ENCODE measurements at regions not wholly inside any gene's neighbourhood (a gene's known extent, or its start where the extent isn't known, plus 50 kb on each side); places are given as distances from the start of the nearest gene placed in this dataset.

- no peaks in the 10 kb centered on the region for H3K4me1 Mint-ChIP-seq
- no peak overlapping the region for H3K4me3 Mint-ChIP-seq
- H3K9me3 Mint-ChIP-seq: peaks cover 5% of the 10 kb centered on the region
- H3K36me3 Mint-ChIP-seq (ENCODE audit: low read depth): no peaks in the 10 kb centered on the region
- no peak for TF ChIP-seq CTCF (conservative IDR thresholded peaks at IDR 0.05)
- no peak for DNase-seq (ENCODE audit: low read depth, low spot score)
- peaks cover 6% of the 10 kb centered on the region for H3K27me3 Mint-ChIP-seq (ENCODE audit: low read depth)
- H3K27ac Mint-ChIP-seq (ENCODE audit: unreplicated experiment): no peak overlapping the region
Observed at GRCh38 chr3:5348229-5348902, 160.9 kb downstream of the EDEM1 start.

GRCh38 chr3:5349343-5349742 is 161.8 kb downstream of the EDEM1 start:
- TF ChIP-seq CTCF (conservative IDR thresholded peaks at IDR 0.05): no peak
- no peaks in the 10 kb centered on the region for H3K4me1 Mint-ChIP-seq
- H3K27ac Mint-ChIP-seq (ENCODE audit: unreplicated experiment): no peak overlapping the region
- peaks cover 6% of the 10 kb centered on the region for H3K27me3 Mint-ChIP-seq (ENCODE audit: low read depth)
- H3K9me3 Mint-ChIP-seq: peaks cover 5% of the 10 kb centered on the region
- no peak for DNase-seq (ENCODE audit: low read depth, low spot score)
- H3K4me3 Mint-ChIP-seq: no peak overlapping the region
- H3K36me3 Mint-ChIP-seq (ENCODE audit: low read depth): no peaks in the 10 kb centered on the region

- Mint-ChIP-seq H3K9me3 (peaks cover 9% of the 10 kb centered on the region), H3K4me1 (no peaks in the 10 kb centered on the region), H3K36me3 (ENCODE audit: low read depth) (peaks cover 2% of the 10 kb centered on the region), H3K4me3 (no peak overlapping the region), H3K27ac (ENCODE audit: unreplicated experiment) (no peak overlapping the region), H3K27me3 (ENCODE audit: low read depth) (peaks cover 17% of the 10 kb centered on the region)
- no peak for DNase-seq (ENCODE audit: low read depth, low spot score)
- TF ChIP-seq CTCF (conservative IDR thresholded peaks at IDR 0.05): no peak
Observed at GRCh38 chr3:5357089-5357488, 169.6 kb downstream of the EDEM1 start.

GRCh38 chr3:5358911-5359310 is 171.4 kb downstream of the EDEM1 start:
- H3K4me1 Mint-ChIP-seq: no peaks in the 10 kb centered on the region

GRCh38 chr3:5360453-5360852 is 172.9 kb downstream of the EDEM1 start:
- H3K4me3 Mint-ChIP-seq: no peak overlapping the region
- peaks cover 12% of the 10 kb centered on the region for H3K27me3 Mint-ChIP-seq (ENCODE audit: low read depth)
- H3K4me1 Mint-ChIP-seq: no peaks in the 10 kb centered on the region
- peaks cover 9% of the 10 kb centered on the region for H3K9me3 Mint-ChIP-seq
- DNase-seq (ENCODE audit: low read depth, low spot score): no peak
- no peak overlapping the region for H3K27ac Mint-ChIP-seq (ENCODE audit: unreplicated experiment)
- TF ChIP-seq CTCF (conservative IDR thresholded peaks at IDR 0.05): no peak
- peaks cover 2% of the 10 kb centered on the region for H3K36me3 Mint-ChIP-seq (ENCODE audit: low read depth)

More at GRCh38 chr3:5358911-5359310, 171.4 kb downstream of the EDEM1 start:
- no peak overlapping the region for H3K4me3 Mint-ChIP-seq
- TF ChIP-seq CTCF (conservative IDR thresholded peaks at IDR 0.05): no peak
- peaks cover 9% of the 10 kb centered on the region for H3K9me3 Mint-ChIP-seq
- no peak for DNase-seq (ENCODE audit: low read depth, low spot score)
- no peak overlapping the region for H3K27ac Mint-ChIP-seq (ENCODE audit: unreplicated experiment)
- peaks cover 14% of the 10 kb centered on the region for H3K27me3 Mint-ChIP-seq (ENCODE audit: low read depth)
- peaks cover 2% of the 10 kb centered on the region for H3K36me3 Mint-ChIP-seq (ENCODE audit: low read depth)

All from neural crest cell (in vitro differentiated cells).